ENCODE measurements at regions not wholly inside any gene's neighbourhood (a gene's known extent, or its start where the extent isn't known, plus 50 kb on each side); places are given as distances from the start of the nearest gene placed in this dataset.
"Not testable (repeated sequence)": the region's sequence is repeated elsewhere in the genome, so short reads cannot be mapped to it uniquely, and the experiment has no call there.

- dilution Hi-C loops (cut with MboI; ENCODE audit: extremely low pct_ligation_motif_present, low sequenced_read_pairs) = no loop called here
- H2AFZ ChIP-seq (ENCODE audit: control insufficient read depth, low read length) = no peak overlapping the region
- no peak overlapping the region for H3K9ac ChIP-seq (ENCODE audit: control insufficient read depth, extremely low read depth, insufficient read depth, low read length)
- TF ChIP-seq EZH2 (IDR thresholded peaks at IDR 0.05; ENCODE audit: low read length) (no peak), CTCF (optimal IDR thresholded peaks at IDR 0.05 in 1 of 3, IDR thresholded peaks at IDR 0.05 in 1 of 3, conservative IDR thresholded peaks at IDR 0.05 in 1 of 3; ENCODE audit: extremely low read depth in 1 of 3, insufficient read depth in 2 of 3, low read length in 3 of 3) (no peak)
- no peaks in the 10 kb centered on the region for H3K4me1 ChIP-seq (ENCODE audit: control insufficient read depth, extremely low read depth, insufficient read depth, low read length)
- H4K20me1 ChIP-seq (ENCODE audit: control insufficient read depth, extremely low read depth, insufficient read depth, low read length) = no peaks in the 10 kb centered on the region
- H3K36me3 ChIP-seq (ENCODE audit: control insufficient read depth in 2 of 2, extremely low read depth in 1 of 2, insufficient read depth in 2 of 2, low read length in 2 of 2) = no peaks in the 10 kb centered on the region
- no peaks in the 10 kb centered on the region for H3K27me3 ChIP-seq (ENCODE audit: control insufficient read depth, extremely low read depth, insufficient read depth, low read length)
- DNase-seq (ENCODE audit: low read depth, low spot score) (no peak), FAIRE-seq (no peak)
- no peak overlapping the region for H3K4me2 ChIP-seq (ENCODE audit: control insufficient read depth, extremely low read depth, insufficient read depth, low read depth, low read length)
- no peak overlapping the region for H3K27ac ChIP-seq (ENCODE audit: control insufficient read depth, insufficient read depth, low read length)
- H3K79me2 ChIP-seq (ENCODE audit: control insufficient read depth, insufficient read depth, low read length) = no peaks in the 10 kb centered on the region
- H3K4me3 ChIP-seq (ENCODE audit: control insufficient read depth in 2 of 3, extremely low read depth in 1 of 3, insufficient read depth in 2 of 3, low read depth in 1 of 3, low read length in 3 of 3) = no peak overlapping the region
- peaks cover 2% of the 10 kb centered on the region for H3K9me3 ChIP-seq (ENCODE audit: control insufficient read depth, low read depth, low read length)
- no peaks in the 10 kb centered on the region for H3K9me1 ChIP-seq (ENCODE audit: control insufficient read depth, extremely low read depth, insufficient read depth, low read length)
Measured at GRCh38 chr12:61291647-61292046, 968.6 kb upstream of the USP15 start.

- H3K27ac ChIP-seq (ENCODE audit: control insufficient read depth, insufficient read depth, low read length); H3K36me3 ChIP-seq (ENCODE audit: control insufficient read depth in 2 of 2, extremely low read depth in 1 of 2, insufficient read depth in 2 of 2, low read length in 2 of 2); H4K20me1 ChIP-seq (ENCODE audit: control insufficient read depth, extremely low read depth, insufficient read depth, low read length); H3K79me2 ChIP-seq (ENCODE audit: control insufficient read depth, insufficient read depth, low read length); H3K4me1 ChIP-seq (ENCODE audit: control insufficient read depth, extremely low read depth, insufficient read depth, low read length); H3K27me3 ChIP-seq (ENCODE audit: control insufficient read depth, extremely low read depth, insufficient read depth, low read length); dilution Hi-C loops (cut with MboI; ENCODE audit: extremely low pct_ligation_motif_present, low sequenced_read_pairs); FAIRE-seq; H3K4me2 ChIP-seq (ENCODE audit: control insufficient read depth, extremely low read depth, insufficient read depth, low read depth, low read length); H3K9me1 ChIP-seq (ENCODE audit: control insufficient read depth, extremely low read depth, insufficient read depth, low read length); H3K9ac ChIP-seq (ENCODE audit: control insufficient read depth, extremely low read depth, insufficient read depth, low read length); H2AFZ ChIP-seq (ENCODE audit: control insufficient read depth, low read length); H3K4me3 ChIP-seq (ENCODE audit: control insufficient read depth in 2 of 3, extremely low read depth in 1 of 3, insufficient read depth in 2 of 3, low read depth in 1 of 3, low read length in 3 of 3); H3K9me3 ChIP-seq (ENCODE audit: control insufficient read depth, low read depth, low read length); DNase-seq (ENCODE audit: low read depth, low spot score): not testable (repeated sequence)
Measured at GRCh38 chr12:61294011-61294410, 966.2 kb upstream of the USP15 start.

GRCh38 chr12:61301817-61302216, 958.4 kb upstream of the USP15 start:
- no peaks in the 10 kb centered on the region for H3K79me2 ChIP-seq (ENCODE audit: control insufficient read depth, insufficient read depth, low read length)
- no peaks in the 10 kb centered on the region for H3K9me3 ChIP-seq (ENCODE audit: control insufficient read depth, low read depth, low read length)
- no peak overlapping the region for H3K27ac ChIP-seq (ENCODE audit: control insufficient read depth, insufficient read depth, low read length)
- dilution Hi-C loops (cut with MboI; ENCODE audit: extremely low pct_ligation_motif_present, low sequenced_read_pairs) = no loop called here
- no peak for DNase-seq (ENCODE audit: low read depth, low spot score)
- no peaks in the 10 kb centered on the region for H3K27me3 ChIP-seq (ENCODE audit: control insufficient read depth, extremely low read depth, insufficient read depth, low read length)
- no peak overlapping the region for H3K4me3 ChIP-seq (ENCODE audit: control insufficient read depth in 2 of 3, extremely low read depth in 1 of 3, insufficient read depth in 2 of 3, low read depth in 1 of 3, low read length in 3 of 3)
- H2AFZ ChIP-seq (ENCODE audit: control insufficient read depth, low read length) = no peak overlapping the region
- no peak overlapping the region for H3K9ac ChIP-seq (ENCODE audit: control insufficient read depth, extremely low read depth, insufficient read depth, low read length)
- H3K36me3 ChIP-seq (ENCODE audit: control insufficient read depth in 2 of 2, extremely low read depth in 1 of 2, insufficient read depth in 2 of 2, low read length in 2 of 2) = no peaks in the 10 kb centered on the region
- H4K20me1 ChIP-seq (ENCODE audit: control insufficient read depth, extremely low read depth, insufficient read depth, low read length) = no peaks in the 10 kb centered on the region
- no peaks in the 10 kb centered on the region for H3K9me1 ChIP-seq (ENCODE audit: control insufficient read depth, extremely low read depth, insufficient read depth, low read length)
- no peaks in the 10 kb centered on the region for H3K4me1 ChIP-seq (ENCODE audit: control insufficient read depth, extremely low read depth, insufficient read depth, low read length)
- no peak for FAIRE-seq
- TF ChIP-seq CTCF (optimal IDR thresholded peaks at IDR 0.05 in 1 of 3, IDR thresholded peaks at IDR 0.05 in 1 of 3, conservative IDR thresholded peaks at IDR 0.05 in 1 of 3; ENCODE audit: extremely low read depth in 1 of 3, insufficient read depth in 2 of 3, low read length in 3 of 3) (no peak), EZH2 (IDR thresholded peaks at IDR 0.05; ENCODE audit: low read length) (no peak)
- H3K4me2 ChIP-seq (ENCODE audit: control insufficient read depth, extremely low read depth, insufficient read depth, low read depth, low read length) = no peak overlapping the region
